ENCODE measurements at regions not wholly inside any gene's neighbourhood (a gene's known extent, or its start where the extent isn't known, plus 50 kb on each side); places are given as distances from the start of the nearest gene placed in this dataset.

GRCh38 chr11:109017489-109017888, 352.6 kb downstream of the DDX10 start:
- no peak for TF ChIP-seq CBX8 (IDR thresholded peaks at IDR 0.05)
- no peak for TF ChIP-seq HES2 (IDR thresholded peaks at IDR 0.05)
- TF ChIP-seq ESRRA (IDR thresholded peaks at IDR 0.05; ENCODE audit: borderline replicate concordance, low read length): no peak
- TF ChIP-seq JUNB (IDR thresholded peaks at IDR 0.05): no peak
- no peak for TF ChIP-seq POLR2A (IDR thresholded peaks at IDR 0.05; ENCODE audit: low read length)
- TF ChIP-seq RARB (CRISPR knock-in tag; IDR thresholded peaks at IDR 0.05): no peak
- TF ChIP-seq KDM5A (IDR thresholded peaks at IDR 0.05): no peak
- TF ChIP-seq SMC3 (IDR thresholded peaks at IDR 0.05): no peak
- TF ChIP-seq SREBF2 (IDR thresholded peaks at IDR 0.05): no peak
- no peak for TF ChIP-seq USF2 (IDR thresholded peaks at IDR 0.05)
- no peak for TF ChIP-seq RFX5 (IDR thresholded peaks at IDR 0.05)
- no peak for TF ChIP-seq FOSL2 (IDR thresholded peaks at IDR 0.05)
- TF ChIP-seq FOSL2 (CRISPR knock-in tag; IDR thresholded peaks at IDR 0.05): no peak
- TF ChIP-seq NFE2L2 (conservative IDR thresholded peaks at IDR 0.05; ENCODE audit: low read length): no peak
- TF ChIP-seq HOXB5 (CRISPR knock-in tag; IDR thresholded peaks at IDR 0.05): no peak
- TF ChIP-seq ATOH8 (CRISPR knock-in tag; IDR thresholded peaks at IDR 0.05; ENCODE audit: low read depth): no peak
- no peak for TF ChIP-seq ZNF302 (CRISPR knock-in tag; IDR thresholded peaks at IDR 0.05)
- TF ChIP-seq TFCP2L1 (CRISPR knock-in tag; IDR thresholded peaks at IDR 0.05): no peak
- TF ChIP-seq BCL3 (IDR thresholded peaks at IDR 0.05): no peak
- no peak for TF ChIP-seq CHD2 (IDR thresholded peaks at IDR 0.05; ENCODE audit: low read length, partially characterized antibody)
- TF ChIP-seq PHF8 (IDR thresholded peaks at IDR 0.05; ENCODE audit: borderline replicate concordance, low read depth): no peak
- WGBS (ENCODE audit: missing lambda C conversion rate): 77% methylated on average over 6 of the region's 6 CpGs
- Histone ChIP-seq H3K4me3 (no peak overlapping the region), H3K4me1 (no peaks in the 10 kb centered on the region), H3K27ac (no peak overlapping the region), H3K9me3 (no peaks in the 10 kb centered on the region), H3K4me2 (no peak overlapping the region)
- CTCF ChIA-PET: interaction anchor here (0.6 kb wide), 1 partner anchor 43 kb away, joined by 3 read pairs; no protein-coding TSS in a partner anchor
- no peak for ATAC-seq
- POLR2A ChIA-PET: no interaction called here
- no peak for DNase-seq (ENCODE audit: low read depth in 1 of 2, low spot score in 1 of 2)
- FAIRE-seq: no peak

GRCh38 chr11:109018639-109019038, 353.8 kb downstream of the DDX10 start:
- Histone ChIP-seq H3K4me1 (no peaks in the 10 kb centered on the region), H3K9me3 (no peaks in the 10 kb centered on the region), H3K4me3 (no peak overlapping the region), H3K4me2 (no peak overlapping the region), H3K27ac (no peak overlapping the region)
- TF ChIP-seq HES2 (IDR thresholded peaks at IDR 0.05) (no peak), HOXB13 (CRISPR knock-in tag; IDR thresholded peaks at IDR 0.05; ENCODE audit: low read depth) (no peak), RAD21 (conservative IDR thresholded peaks at IDR 0.05 in 1 of 2, IDR thresholded peaks at IDR 0.05 in 1 of 2) (no peak), ZC3H11A (IDR thresholded peaks at IDR 0.05) (no peak), NFE2L2 (conservative IDR thresholded peaks at IDR 0.05; ENCODE audit: low read length) (no peak), FOXS1 (CRISPR knock-in tag; IDR thresholded peaks at IDR 0.05) (no peak), RNF2 (IDR thresholded peaks at IDR 0.05; ENCODE audit: borderline replicate concordance, low read depth) (no peak), HOXB5 (CRISPR knock-in tag; IDR thresholded peaks at IDR 0.05) (no peak)
- ATAC-seq (no peak), FAIRE-seq (no peak), DNase-seq (ENCODE audit: low read depth in 1 of 2, low spot score in 1 of 2) (no peak)
- ChIA-PET CTCF (no interaction called here), POLR2A (no interaction called here)
- 80% methylated on average over 3 of the region's 3 CpGs for WGBS (ENCODE audit: missing lambda C conversion rate)
